ENCODE measurements at regions not wholly inside any gene's neighbourhood (a gene's known extent, or its start where the extent isn't known, plus 50 kb on each side); places are given as distances from the start of the nearest gene placed in this dataset.
"Not testable (repeated sequence)": the region's sequence is repeated elsewhere in the genome, so short reads cannot be mapped to it uniquely, and the experiment has no call there.

DNA sequence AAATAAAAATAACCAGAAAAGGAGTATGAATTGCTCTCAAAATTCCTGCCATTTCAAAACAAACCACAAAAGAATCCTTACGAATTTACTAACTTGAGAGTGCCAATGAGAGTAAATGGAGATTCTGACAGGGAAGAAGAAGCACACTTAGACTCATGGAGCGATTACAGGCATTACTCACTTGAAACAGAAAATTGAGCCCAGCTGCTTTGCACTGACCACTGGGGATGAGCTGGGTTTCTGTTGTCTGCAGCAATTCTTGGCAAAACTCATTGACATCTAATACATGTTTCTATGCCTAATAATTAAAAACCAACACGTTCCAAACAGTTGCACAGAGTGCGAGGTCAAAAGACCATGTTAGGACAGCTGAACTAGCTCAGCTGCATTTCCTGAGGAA is 731.6 kb downstream of the DNAH5 start:
- no peak for FAIRE-seq

DNA sequence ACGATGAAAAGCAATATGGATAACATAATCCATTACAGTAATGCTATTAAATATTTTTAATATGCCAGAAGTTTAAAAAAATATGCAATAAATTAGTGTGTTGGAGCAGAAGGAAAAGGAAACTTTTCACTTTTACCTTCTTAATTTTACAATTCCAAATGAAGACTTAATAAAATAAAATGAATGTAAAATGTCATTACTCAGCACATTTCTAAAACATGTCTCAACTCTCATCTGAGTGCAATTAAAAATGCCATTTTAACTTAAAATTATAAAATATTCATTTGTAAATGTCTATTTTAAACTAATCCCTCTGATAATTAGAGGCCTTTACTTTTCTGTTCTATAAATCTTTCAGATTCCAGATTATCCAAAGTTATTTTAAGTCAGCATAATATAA is 733.4 kb downstream of the DNAH5 start:
- no peak for FAIRE-seq

DNA sequence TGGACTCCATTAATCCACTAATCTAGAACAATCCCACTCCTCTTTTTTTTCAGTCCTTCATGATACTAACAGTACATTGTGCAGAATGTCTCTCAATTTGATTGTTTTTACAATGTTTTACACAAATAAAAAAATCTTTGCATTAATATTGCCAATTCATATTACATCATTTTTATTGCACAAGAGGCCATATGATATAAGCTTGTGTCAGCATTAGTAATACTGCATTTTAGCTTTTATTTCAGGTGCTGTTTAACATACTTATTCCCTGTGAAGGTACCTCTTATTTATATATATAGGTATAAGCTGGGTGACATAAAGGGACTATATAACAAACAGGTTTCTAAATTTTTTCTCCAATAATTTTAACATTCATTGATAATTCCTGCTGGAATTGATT is 737.4 kb downstream of the DNAH5 start:
- no peak for FAIRE-seq

DNA sequence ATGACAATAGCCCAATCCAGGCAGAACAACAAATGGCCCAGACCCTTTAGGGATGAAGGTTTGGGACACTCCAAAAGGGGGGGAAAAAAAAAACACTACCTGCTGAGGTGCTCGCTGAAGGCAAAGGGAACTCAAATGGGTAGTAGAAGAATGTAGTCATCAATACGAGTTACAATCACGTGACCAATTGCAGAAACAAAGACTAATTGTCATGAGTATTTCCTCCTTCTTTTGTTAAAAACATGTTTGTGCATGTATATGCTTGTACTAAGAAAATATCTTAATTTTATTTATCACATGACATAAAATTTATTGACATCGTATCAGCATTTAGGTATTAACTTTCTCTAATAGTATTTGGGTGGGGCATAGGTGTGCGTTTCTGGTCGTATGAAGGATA is 743.5 kb downstream of the DNAH5 start:
- no peak for FAIRE-seq

DNA sequence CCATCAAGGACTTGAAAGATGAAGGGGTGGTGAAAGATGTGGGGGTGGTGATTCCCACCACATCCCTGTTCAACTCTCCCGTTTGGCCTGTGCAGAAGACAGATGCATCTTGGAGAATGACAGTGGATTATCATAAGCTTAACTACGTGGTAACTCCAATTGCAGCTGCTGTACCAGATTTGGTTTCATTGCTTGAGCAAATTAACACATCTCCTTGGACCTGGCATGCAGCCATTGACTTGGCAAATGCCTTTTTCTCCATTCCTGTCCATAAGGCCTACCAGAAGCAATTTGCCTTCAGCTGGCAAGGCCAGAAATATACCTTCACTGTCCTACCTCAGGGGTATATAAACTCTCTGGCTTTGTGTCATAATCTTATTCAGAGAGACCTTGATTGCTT is 746.3 kb downstream of the DNAH5 start:
- not testable (repeated sequence) for FAIRE-seq

DNA sequence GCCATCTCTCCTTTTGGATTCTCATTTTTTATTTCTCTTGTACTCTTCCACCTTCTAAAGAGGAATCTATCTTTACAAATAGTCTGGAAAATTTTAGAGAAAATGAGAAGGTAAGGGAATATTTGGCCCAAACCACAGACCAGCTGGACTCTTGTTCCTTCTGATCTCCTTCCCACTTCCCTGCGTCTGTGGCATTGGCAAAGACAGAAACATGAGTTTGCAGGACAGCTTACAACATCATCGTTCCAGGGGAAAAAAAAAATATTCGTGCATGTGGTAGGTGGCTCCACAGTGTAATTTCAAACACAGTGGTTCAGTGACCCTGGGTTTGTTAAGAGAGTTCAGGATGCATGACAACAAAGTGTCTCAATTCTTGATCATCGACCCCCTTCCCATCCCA is 755.0 kb downstream of the DNAH5 start:
- FAIRE-seq = no peak

DNA sequence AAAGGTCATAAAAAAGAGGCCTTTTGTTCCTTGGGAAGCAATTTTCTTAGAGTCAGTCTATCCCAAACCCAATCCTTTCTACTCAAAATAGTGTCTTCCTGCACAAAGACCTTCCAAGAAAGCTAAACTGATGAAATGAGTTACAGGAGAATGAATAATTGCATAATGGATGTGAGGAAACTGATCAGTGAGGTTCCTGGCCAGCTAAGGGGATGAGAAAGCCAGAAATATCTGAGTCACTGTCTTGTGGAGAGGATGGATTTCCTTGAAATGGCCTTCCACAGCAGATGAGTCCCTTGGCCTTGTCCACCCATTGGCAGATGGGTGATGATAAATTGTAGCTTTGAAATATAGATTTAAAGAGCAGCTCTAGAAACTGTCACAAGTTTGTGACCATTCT is 756.1 kb downstream of the DNAH5 start:
- no peak for FAIRE-seq

DNA sequence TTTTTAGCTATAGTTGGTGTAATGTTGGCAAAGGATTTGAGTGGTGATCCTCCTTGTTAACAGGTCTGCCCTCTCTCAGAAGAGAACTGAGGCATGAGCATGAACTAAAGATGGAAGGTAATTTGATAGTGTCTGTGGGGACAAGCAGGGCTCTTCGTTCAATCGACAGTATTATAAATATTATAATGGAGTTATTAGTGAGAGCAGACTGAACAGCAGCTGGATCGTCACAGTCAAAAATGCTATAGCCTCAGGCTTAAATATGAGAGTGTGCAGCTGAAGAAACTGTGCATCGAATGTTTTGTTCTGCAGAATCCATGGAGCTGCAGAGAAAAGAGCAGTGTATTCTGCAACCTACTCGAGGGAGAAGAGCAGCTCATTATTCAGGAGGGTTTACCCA is 757.3 kb downstream of the DNAH5 start:
- FAIRE-seq = no peak

DNA sequence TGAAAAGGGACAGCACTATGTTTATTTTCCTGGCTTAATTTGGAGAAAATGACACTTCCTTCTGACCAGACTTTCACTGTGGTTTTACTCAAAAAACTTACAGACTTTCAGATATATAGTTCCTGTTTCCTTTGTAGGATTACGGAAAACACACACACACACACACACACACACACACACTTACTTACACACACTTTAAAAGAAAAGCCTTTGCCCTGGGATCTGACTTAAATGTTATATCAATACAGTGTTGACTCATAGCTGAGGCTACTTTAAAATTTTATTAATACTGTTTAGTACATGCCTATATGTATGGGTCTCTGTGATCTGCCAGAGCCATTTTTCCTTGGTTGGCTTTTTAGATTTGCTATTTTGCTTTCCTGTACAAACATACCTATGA is 758.3 kb downstream of the DNAH5 start:
- FAIRE-seq = no peak

DNA sequence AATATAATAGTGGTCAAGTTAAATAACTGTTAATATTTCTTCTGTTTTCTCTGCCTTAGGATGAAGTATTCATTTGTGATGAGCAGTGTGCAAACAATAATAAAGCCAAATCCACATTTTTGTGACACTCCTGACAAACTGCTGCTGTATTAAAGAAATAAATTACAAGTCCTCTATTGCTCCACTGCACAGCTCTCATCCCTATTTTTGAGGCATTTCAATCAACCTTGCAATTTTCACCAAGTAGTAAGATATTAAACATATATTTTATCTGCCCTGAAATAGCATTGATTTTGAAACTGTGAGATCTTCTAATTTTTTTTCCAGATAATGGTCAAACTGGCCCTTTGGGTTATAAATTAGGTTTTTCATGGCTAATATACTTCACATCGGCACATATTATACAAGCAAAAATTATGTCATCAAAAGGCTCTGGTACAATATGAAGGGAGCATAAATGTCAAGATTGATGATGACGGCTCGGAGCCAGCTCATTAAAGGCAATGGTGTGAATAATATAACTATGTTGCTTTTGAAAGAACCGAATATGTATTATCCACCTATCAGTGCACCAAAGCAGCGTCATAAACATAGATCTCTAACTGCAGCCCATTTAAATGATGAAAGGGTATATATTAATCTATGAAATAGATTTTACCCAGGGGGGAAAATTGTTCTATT is 764.9 kb downstream of the DNAH5 start:
- no peak for FAIRE-seq

DNA sequence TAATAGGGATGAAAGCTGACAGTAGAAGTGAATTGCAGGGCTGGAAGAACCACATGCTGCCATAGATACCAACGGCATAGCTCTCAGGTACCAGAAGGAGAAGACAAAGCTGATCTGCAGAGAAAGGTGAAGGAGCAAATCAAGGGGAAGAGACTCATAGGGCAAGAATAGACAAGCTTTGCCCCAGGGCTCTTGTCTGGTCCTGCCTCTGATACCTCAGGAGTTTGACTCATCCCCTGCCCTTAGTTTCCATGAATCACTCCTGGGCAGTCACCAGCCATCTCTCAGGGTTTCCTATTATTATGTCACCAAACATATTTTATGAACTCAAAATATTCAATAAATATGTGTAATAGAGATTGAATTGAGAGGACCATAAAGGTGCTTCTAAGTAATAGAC is 800.9 kb downstream of the DNAH5 start:
- no peak for FAIRE-seq

DNA sequence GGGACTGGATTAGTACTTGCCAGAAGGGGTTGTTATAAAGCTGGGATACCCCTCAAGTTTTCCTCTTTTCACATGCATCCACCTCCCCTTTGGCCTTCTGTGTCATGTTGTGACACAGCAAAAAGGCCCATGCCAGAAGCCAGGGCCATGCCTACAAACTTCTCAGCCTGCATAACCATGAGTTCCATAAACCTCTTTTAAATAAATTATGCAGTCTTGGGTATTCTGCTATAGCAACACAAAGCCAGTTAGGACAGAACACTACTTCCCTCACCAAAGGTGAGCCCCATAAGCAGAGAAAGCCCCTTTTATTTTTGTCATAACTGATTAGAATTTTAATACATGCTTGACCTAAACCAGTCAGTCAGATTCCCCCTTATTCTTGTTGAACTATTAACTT is 801.3 kb downstream of the DNAH5 start:
- FAIRE-seq = no peak

DNA sequence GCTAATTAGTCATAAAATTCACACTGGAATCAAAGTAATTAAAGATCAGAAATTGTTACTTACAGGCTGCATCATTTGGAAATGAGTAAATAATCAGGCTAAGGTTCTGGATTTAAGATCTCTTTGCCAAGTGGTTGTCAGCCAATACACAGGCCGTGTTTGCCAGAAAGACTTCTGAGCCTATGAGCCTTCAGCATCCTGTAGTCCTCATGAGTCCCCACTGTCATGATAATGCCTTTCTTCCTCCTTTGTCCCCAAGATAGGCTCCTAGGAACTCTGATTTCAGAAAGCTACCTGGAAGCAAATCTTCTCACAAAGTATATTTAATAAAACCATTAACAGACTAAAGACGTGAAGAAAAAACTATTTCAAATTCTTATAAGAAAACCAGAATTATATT is 810.5 kb downstream of the DNAH5 start:
- no peak for FAIRE-seq

DNA sequence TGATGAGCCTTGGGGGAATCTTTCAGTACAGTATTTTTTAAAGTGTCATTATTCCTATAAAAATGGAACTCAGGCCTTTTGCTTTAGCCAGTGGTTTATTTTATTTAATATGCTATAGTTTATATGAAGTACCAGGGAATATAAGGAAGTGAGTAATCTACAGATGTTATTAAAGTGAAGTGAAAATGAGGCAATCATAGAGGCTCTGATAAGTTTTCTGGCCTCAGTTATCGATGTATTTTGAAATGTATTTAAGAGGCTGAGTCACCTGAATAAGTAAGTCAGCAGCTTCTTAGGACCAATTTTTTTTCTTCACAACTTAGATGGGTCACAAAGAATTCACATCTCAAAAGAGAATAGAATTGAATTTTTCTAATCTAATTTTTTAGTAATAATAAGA is 829.0 kb downstream of the DNAH5 start:
- FAIRE-seq = no peak

DNA sequence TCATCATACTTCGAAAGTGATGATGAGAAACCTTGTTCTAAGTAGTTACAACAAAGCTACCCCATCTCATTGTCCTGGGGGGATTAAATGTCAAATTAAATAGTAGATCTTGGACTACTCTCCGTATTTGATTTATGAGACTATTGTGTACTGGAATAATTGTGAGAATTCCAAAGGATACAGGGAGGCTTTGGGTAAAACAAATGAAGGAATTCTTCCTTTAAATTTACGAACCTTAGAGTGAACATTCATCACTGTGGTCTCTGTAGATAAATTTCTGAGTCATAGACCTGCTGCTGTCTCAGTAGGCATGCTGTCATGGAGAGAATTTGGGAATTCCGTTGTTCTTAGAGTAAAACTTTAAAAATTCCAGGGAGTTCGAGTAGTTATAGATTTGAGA is 836.2 kb downstream of the DNAH5 start:
- no peak for FAIRE-seq

DNA sequence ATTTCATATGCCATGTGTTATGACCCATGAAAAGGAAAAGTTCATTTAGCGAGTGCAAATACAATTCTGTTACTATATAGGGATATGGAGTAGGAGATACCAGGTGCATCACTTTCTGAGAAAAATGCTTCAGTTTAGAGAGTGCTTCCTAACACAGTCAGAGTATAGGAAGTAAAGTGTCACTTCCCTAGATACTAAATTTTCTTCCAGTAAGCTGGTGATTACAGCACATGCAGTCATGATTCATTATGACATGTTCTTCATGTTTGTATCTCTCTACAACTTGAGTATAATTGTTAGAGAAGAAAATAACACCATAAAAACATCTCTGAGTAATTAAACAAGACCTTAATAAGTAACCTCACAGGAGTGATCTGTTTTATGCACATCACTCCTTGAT is 837.0 kb downstream of the DNAH5 start:
- no peak for FAIRE-seq

DNA sequence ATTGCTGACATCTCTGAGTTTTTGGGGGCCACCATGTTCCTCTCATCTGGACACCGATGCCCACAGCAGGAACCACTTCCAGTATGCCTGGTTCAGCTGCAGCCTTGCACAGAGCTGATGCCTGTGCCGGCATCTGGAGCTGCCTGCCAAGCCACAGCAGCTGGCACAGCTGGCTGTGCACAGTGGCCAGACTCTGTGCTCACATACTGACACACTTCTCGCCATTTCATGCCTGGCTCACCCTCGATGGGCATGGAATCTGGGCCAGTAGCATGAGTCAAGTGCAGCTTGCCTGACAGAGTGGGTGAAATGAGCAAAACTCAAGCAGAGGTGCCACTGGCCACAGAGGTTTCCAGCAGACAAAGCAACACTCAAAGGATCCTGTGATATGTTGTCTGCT is 863.4 kb downstream of the DNAH5 start:
- FAIRE-seq = no peak

DNA sequence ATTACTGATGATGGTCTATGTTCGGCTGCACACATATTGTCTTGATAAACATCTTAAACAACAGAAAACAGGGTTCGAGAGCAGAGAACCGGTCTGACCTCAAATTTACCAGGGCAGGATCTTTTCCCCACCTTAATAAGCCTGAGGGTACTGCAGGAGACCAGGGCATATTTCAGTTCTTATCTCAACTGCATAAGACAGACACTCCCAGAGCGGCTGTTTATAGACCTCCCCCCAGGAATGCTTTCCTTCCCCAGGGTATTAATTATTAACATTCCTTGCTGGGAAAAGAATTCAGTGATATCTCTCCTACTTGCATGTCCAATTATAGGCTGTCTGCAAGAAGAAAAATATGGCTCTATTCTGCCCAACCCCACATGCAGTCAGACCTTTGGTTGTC is 871.6 kb downstream of the DNAH5 start:
- FAIRE-seq = not testable (repeated sequence)

DNA sequence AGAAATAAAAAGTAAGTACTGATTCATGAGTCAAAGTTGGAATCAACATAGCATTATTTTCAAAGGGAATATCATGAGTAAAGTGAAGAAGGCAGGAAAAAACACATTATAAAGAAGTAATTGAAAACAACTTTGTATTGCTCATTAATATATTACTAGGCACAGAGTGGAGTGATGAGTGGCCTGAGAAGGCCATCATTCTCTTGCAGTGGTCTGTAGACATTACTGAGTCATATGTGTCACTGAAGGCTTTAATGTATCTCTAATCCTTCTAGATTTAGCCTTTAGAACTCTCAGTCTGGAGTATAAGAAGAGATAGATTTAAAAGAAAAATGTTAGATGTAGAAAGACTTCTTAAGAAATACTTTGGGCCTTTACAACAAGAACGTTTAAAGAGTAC is 881.4 kb downstream of the DNAH5 start:
- no peak for FAIRE-seq

DNA sequence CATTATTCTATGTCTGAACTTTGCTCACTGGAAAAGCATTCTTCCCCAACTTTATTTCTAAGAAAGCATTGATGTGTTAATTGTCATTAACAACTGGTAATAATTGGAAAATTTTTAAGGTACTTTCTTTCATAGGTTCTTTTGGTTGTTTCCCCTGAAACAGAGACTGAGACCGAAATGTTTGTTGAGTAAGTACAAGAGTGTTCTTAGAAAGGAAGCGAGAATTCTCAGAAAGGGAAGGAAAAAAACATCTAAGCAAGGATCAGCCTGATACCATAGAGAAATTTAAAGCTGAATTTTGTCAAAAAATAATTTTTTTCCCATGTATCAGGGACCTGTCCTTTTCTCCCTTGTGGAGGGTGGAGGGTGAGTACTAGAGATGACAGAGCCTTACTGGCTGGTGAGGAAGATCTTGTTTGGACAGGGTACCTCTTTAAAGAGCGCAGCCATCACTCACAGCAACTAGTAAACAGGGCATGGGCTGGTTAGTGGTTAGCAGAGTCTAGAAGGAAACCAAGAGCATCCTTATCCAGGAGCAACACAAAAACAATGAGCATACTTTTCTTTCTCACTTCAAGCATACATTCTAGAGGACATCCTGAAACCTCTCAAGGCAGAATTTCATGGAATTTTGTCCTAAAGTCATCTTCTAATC is 898.5 kb downstream of the DNAH5 start:
- no peak for FAIRE-seq

DNA sequence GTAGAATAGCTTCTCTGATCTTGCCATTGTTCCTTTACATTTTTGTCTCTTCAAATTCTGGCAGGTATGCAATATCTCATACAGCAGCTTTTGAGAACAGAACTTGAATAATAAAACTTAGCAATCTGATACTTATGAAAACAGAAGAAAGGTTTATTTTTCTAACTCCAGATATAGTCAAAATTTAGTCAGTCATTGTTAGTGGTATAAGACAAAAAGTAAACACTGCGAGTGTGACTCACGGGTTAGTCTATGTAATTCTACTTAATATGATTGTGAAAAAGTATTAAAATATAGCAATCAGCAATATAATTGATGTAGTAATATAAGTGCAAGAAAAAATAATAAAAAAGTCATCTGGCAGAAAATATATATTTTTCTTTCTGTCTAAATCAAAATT is 910.4 kb downstream of the DNAH5 start:
- FAIRE-seq = no peak

DNA sequence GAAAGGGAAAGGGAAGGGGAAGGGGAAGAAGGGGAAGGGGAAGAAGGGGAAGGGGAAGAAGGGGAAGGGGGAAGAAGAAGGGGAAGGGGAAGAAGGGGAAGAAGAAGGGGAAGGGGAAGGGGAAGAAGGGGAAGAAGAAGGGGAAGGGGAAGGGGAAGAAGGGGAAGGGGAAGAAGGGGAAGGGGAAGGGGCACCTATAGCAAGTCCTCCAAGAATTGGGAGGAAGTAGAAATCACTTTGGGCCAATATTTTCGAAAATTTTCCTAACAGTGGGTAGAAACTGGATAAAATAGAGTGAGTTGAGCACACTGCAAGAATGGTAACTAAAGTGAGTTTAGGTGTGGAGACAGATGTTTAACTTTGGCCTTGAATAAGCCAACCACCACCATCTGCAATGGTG is 915.3 kb downstream of the DNAH5 start:
- no peak for FAIRE-seq

DNA sequence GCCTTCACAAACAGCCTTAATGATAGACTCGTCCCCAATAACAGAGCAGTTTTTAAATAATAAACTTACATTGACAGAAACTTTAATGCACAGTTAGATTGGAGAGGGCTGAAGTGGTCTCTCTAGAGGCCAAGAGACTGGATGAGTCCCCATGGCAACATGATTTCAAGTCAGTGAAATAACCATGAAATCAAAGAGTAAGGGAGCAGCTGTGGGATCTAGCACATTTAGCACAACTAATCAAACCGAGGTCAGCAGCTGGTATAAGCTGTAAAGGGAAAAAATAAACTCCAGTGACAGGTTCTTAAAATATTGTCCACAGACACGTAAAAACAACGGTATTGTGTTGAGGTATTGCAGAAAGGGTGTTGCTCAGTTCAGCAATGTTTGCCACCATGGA is 916.6 kb downstream of the DNAH5 start:
- no peak for FAIRE-seq

DNA sequence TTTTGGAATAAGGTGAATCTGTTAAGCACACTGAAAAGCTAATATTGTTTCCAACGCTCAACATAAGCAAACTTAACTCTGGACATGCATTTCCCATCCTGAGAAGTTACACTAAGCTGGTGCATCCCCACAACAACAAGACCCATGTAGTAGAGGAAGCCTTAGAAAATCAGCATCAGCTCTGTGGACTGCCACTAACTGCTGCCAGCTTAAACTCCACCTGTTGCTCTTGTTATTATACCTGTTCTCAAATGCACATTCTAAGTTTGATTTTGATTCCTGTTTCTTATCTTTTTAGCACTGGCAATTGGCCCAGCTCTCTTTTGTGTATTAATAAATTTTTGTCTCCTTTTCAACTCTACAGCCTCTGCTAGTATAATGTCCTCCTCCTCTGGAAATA is 924.8 kb downstream of the DNAH5 start:
- no peak for FAIRE-seq

DNA sequence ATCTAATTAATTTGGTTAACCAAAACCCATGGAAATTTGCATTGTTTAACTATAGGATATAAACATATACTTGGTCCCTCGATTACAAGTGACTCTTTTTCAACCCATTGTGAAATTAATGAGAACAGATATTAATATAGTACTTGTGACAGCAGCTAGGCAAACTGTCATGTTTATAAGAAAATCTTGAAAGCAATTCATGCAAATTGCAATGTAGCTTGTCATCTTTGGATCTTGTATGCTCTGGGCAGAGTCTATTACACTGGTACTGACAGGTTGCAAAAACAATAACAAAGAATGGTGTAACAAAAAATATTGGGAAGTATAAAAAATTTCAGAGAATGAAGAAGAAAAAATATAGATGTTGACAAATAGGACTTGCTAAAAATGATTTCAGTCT is 941.0 kb downstream of the DNAH5 start:
- FAIRE-seq = no peak
